MM.1S (cell line): ENCODE measurements at regions not wholly inside any gene's neighbourhood (a gene's known extent, or its start where the extent isn't known, plus 50 kb on each side); places are given as distances from the start of the nearest gene placed in this dataset.

Experiments
- EZH2phosphoT487 ChIP-seq: fragments of 300-600 bp; sonication (generic); IDR thresholded peaks from 2 replicates; pipeline ENCODE4 v1.6.1; 2018; ENCODE audit warnings: antibody characterized with exemption, low read length
- TF ChIP-seq, protein P1 (sequence below): fragments of 300-600 bp; sonication (generic); IDR thresholded peaks from 2 replicates; pipeline ENCODE4 v1.5.1; 2016; ENCODE audit warnings: antibody characterized with exemption, low read length, mixed read lengths

DNA sequence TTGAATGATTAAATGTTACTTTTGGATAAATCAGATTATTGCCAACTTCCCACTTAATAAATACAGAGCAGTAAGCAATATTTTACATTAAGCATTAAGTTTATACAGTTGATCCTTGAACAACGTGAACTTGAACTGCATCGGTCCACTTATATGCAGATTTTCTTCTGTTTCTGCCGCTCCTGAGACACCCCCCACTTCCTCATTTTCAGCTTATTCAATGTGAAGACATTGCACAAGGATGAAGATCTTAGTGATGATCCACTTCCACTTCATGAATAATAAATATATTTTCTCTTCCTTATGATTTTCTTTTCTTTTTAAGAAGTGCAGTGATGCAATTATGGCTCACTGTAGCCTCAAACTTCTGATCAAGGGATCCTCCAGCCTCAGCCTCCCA, 167.2 kb downstream of the LINC00237 start:
- TF ChIP-seq, protein P1, sequence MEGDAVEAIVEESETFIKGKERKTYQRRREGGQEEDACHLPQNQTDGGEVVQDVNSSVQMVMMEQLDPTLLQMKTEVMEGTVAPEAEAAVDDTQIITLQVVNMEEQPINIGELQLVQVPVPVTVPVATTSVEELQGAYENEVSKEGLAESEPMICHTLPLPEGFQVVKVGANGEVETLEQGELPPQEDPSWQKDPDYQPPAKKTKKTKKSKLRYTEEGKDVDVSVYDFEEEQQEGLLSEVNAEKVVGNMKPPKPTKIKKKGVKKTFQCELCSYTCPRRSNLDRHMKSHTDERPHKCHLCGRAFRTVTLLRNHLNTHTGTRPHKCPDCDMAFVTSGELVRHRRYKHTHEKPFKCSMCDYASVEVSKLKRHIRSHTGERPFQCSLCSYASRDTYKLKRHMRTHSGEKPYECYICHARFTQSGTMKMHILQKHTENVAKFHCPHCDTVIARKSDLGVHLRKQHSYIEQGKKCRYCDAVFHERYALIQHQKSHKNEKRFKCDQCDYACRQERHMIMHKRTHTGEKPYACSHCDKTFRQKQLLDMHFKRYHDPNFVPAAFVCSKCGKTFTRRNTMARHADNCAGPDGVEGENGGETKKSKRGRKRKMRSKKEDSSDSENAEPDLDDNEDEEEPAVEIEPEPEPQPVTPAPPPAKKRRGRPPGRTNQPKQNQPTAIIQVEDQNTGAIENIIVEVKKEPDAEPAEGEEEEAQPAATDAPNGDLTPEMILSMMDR: no peak
- TF ChIP-seq EZH2phosphoT487: no peak
